DMS114 treated with DMSO at 0.1 percent for 48 hours (cell line): ENCODE measurements at regions not wholly inside any gene's neighbourhood (a gene's known extent, or its start where the extent isn't known, plus 50 kb on each side); places are given as distances from the start of the nearest gene placed in this dataset.
"Not testable (repeated sequence)": the region's sequence is repeated elsewhere in the genome, so short reads cannot be mapped to it uniquely, and the experiment has no call there.

Experiments
- DNase-seq: peaks from one replicate; lab custom pipeline; 2025; ENCODE audit not compliant: unreplicated experiment; lab: John Stamatoyannopoulos, UW

DNA sequence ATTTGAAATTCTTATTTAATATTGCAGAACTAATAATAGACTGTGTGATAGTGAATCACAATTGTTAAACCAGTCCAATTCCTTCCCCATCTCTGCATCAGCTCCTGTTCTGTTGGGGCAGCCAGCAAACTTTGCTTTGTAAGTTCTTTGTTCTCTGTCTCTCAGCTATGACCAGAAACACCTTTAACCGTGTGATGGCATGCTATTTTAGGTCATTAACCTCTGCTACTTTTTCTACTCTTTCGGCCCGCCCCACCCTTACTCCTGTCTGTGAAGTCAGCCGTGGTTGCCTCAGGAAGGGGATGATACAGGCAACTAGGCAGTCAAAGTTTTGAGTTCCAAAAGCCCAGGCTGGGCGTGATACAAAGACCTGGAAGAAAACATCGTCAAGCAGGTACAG lies 51.3 kb upstream of the EGFL6 start:
- no peak for DNase-seq

DNA sequence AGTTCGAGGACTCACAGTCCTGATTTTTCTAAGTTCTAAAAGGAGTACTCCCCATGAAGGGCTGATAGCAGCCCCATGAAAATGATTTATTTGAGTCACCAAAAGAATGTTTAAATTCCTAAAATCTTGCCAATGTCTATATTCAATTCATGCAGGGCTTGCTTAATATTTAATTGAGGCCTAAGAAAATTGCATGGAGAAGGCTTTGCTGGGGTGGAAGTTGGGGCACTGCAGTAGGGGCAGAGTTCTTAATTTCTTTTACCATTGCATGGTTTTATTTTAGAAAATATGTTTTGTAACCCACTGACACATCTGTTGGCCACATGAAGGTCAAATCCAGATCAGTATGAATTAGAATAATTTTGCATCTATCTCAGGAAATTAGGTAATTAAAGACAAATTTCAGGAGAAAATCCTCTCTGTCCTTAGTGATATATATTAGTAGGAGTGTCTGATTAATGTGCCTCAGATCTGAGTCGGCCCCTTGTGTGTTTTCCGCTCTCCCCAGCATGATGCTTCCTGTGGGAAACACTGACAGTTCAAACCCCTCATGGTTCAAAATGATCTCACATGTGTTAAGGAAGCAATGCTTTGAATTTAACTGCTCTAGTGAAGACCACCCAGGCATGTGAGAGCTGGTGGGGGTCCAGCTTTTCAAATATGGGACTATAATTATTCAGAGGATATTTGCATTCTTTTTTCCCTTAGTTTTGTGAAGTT lies 54.0 kb upstream of the EGFL6 start:
- DNase-seq = no peak

DNA sequence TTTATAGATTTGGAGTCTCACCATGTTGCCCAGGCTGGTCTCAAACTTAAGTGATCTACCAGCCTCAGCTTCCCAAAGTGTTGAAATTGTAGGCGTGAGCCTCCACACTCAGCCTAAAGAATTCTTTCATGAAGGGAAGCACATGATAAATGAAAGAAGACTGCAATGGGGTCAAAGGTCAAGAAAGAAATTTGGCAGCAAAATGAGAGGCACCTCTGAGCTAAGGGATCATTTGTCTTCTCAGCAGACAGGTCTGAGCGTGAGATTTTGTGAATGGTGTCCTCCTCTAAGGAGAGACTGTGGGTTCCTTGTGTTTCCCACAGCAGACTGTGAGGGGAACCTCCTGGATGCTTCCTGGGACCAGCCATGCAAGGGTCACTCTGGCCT lies 57.5 kb upstream of the EGFL6 start:
- DNase-seq = no peak

DNA sequence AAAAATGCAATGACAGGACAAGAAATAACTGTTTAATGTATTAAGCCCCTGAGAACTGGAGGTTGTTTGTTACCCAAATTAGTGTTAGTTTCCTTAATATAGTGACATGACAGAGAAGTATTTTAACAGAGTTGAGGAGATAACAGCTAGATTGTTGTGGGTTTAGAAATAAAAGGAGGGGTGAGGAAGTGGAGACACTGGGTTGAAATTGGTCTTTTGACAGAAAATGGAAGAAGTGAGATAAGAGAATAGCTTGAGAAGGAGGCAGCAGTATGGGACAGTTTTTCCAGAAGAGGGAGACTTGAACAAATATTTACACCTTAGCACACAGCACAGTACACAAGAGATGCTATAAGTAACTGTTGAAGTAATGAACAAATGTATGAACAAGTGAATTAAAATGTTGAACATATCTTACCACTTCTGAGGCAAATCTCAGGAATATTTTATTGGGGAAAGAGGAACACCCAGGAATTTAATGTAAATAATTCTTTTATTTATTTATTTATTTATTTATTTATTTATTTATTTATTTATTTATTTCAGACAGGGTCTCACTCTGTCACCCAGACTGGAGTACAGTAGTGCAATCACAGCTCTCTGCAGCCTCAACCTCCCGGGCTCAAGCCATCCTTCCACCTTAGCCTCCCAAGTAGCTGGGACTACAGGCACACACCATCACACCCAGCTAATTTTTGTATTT lies 58.0 kb upstream of the EGFL6 start:
- no peak for DNase-seq

DNA sequence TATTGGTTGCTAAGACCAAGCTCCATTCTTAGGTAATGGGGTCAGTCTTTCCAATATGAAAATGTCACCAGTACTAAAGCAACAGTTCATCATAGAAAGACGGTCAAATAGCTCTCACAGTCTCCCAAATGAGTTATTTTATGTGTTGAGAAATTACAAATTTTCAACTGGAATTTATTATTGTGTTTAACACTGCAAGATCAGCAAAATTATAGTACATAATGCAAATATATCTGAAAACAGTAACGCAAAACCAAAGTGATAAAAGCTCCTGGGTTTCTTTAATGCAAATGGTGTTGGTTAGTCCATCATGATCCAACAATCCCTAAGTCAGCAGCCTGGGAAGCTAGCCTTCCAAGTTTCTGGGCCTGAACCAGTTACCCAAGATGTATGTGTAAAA lies 61.5 kb upstream of the EGFL6 start:
- DNase-seq = no peak

DNA sequence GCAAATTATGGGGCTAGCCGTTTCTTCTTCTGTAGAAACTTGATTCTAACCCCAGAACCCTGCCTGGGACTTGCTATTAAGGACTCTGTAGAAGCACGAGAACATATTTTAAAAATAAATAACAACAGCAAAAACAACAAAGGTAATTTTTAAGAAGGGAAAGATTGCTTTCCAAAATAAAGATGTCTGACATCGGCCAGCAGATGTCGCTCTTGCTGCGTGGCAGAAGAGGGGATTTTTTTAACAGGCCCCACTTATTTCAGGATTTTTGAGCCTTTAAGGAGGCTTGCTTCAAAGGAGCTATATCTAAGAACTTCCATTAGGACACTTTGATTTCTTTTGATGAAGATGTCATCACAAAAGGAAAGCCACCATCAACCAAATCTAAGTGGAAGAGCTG lies 62.8 kb upstream of the EGFL6 start:
- DNase-seq = peak; percentile 8

DNA sequence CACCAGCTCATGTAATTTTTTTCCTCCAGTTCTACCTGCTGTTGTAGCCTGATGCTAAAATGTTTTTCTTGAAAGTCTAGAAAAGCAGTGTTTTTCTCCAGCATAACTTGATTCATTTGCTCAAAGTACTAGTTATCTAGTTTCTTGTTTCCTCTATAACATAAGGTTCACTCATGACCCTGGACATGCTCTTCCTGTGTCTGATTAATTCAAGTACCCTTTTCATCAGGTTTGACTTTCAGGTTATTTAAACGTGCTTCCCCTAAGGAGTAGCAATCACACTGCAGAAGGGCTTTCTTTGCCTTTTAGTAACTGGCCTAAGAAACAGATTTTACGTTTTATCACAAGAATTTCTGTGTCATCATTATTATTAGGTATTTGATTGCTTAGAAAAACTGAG lies 66.8 kb upstream of the EGFL6 start:
- DNase-seq = no peak

DNA sequence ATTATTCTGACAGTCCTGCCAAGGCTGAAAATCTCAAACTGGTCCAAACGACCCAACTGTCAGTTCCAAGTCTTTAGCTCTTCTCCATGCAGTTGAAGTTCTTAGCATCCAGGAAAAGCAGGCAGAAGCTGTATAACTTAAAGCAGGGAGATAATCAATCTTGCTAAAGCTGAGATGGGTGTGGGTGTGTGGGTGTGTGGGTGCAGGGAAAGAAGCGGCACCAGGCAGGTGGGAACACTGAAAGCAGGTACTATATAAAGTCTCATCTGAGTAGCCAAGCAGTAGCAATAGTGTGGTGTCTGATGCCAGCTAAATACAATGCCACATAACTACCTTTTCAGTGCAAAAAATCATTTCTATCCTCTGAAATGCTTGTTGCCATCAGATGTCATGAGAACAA lies 69.7 kb upstream of the EGFL6 start:
- DNase-seq = no peak

DNA sequence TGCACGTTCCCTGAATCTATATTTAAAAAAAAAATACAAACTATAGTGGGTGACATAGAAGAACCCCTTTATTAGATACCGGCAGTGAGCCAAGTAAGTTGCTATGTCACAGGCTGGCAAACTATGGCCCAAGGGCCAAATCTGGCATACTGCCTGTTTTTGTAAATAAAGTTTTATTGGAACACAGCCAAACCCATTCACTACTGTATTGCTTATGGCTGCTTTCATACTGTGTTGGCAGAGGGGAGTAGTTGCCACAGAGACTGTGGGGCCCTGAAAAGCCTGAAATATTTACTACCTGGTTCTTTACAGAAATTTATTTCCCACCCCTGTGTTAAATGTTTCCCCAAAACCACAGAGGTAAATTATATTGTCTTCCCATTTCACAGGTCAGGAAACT lies 71.2 kb upstream of the EGFL6 start:
- DNase-seq = no peak

DNA sequence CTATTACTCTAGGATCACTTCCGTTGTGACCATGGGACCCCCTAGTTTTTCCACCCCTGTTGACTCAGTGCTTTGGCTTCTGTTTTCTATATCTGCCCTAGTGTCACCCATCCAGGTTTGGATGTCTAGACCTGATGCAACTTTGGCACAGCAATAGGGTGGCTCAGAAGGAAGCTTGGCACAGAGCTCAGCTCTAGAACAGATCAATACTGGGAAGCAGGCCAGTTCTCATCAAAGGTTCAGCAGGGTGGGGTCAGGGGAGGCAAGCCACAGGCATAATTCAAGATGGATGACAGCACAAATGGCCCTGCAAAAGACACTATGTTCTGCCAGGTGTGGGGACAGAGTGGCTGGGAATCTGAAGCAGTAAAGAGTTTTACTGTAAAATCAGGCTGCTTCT lies 74.2 kb upstream of the EGFL6 start:
- no peak for DNase-seq

DNA sequence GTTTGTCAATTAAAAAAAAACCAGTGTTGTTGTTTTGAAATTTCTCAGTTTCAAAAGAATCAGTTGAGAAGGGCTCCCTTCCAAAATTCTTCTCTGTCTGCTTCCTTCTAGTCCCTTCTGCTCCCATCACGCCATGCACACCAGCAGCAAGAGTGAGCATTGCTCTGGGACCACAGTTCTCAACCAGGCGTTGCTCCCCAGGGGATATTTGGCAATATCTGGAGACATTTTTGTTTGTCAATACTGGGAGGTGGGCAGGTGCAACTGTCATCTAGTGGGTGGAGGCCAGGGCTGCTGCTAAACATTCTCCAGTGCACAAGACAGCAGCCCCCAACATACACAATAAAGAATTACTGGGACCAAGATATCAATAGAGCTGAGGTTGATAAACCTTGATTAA lies 74.8 kb upstream of the EGFL6 start:
- DNase-seq = no peak

DNA sequence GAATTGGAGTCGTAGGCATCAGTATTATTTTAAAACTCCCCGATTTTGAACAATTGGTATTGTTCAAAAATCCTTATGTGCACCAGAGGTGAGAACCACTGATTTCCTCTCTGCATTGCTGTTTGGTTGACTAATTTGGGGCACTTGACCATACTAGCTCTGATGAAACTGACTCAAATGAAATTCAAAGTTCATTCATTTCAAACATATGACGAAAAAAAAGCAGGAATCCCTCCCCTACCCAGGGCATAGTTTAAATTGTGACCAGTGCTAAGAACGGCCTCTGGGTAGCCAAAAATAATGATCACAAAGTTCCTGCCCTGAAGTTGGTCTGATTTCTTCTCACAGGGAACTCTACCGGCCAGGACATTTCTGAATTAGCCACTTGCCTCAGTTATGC lies 75.7 kb upstream of the EGFL6 start:
- no peak for DNase-seq

DNA sequence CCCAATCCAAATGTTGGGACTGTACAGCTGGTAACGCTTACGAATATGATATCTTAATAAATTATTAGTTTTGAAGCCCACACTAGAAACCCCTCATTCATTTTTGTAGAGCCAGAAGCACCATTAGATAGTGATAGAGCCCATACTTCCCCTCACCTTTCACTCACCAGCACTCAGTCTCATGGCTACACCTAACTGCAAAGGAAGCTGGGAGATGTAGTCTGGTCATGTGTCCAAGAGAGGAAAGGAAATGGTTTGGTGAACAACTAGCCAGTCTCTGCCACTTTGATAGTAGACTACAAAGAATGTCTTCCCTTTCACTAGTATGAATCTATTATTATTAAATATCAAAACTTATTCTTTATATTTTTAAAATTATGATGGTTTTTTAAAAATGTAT lies 77.1 kb upstream of the EGFL6 start:
- DNase-seq = no peak

DNA sequence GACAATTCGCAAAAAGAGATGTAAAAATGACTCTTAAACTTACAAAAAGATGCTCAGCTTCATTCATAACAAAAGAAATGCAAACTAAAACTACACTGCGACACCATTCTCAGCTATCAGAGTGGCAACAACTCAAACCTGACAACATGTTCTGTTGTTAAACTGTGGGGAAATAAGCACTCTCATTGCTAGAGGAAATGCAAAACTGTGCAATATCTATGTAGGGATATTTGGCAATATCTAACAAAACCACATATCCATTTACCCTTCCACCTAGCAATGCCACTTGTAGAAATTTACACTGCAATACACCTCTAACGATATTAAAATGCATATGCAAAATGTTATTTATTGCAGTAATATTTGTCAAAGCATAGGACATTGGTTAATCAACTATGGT lies 78.3 kb upstream of the EGFL6 start:
- DNase-seq = no peak

DNA sequence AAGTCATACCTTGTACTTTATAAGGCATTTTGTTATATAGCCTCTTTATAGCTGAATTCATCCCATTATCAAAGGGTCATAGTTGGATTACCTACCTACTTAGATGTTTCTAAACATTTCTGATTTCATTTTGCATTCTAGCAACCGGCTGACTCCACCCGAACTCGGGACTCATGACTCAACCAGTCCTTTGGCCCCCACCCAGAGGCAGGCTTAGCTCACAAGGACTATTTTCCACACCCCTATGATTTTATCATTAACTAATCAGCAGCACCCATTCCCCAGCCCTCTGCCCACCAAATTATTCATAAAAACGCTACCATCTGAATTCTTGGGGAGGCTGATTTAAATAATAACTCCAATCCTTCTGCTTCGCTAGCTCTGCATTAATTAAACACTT lies 79.9 kb upstream of the EGFL6 start:
- DNase-seq = no peak

DNA sequence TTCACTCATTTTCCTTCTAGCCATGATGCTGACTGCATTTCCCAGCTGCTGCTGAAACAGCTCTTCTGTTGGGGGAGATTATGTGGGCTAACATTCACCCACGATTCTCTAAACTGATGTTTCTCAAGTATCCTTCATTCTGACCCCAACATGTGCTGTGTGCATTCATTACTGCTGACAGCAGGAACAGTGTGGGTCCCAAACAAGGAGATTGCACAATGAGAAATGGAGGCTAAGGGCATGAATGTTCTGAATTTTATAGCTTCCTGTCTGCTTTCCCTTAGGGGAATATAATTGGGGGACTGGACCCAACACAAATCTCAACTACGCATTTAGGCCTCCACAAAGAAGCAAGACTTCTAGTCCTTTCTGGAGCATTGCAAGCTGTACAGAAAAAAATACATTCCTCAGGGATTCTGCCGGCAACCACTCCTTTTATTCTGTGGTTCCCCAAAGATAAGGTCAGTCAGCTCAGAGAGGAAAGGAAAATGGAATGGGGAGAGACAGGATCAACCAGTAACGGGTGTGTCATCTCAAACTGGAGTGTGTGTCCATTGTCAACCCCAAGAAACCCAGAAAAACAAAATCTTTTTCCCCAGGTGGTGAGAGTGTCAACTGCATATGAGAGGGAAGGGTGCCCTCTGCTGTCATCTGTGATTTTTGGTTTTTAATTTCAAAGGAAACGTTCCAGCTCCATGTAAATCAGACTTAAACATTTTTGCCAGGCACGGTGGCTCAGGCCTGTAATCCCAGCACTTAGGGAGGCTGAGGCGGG lies 81.5 kb upstream of the EGFL6 start:
- DNase-seq = peak; percentile 8

DNA sequence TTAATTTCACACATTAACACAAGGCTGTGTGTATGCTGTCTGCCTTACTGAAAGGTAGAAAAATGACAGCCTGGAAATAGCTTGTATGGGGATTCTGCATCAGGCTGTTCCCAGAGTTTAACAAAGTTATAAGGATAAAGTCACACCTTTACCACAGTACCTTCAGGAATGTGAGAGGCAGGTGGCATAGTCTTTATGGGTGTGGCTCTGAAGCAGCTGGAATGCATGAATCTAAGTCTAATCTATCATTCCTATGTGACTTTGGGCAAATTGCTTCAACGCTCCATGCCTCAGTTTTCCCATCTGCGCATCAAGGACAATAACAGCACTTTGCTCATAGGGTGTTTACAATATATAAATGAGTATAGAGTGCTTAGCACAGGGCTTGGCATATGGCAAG lies 84.2 kb upstream of the EGFL6 start:
- DNase-seq = no peak

DNA sequence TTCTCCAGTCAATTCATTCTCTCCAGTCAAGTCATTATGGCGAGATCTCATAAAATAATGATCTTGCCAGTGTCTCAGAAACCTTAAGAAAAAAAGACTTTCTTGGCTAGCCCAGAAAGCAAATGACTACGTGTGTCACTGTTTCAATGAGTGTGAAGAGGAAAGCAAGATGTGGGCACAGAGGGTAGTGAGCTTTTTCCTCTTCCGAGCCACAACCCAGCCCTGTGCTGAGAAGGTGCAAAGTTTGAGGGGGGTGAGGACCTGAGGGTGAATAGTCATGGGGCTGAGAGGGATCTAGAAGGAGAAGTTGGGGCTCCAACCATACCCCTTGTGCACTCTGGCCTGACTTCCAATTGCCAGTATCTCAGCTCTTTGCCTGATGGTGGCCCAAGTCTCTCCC lies 85.6 kb upstream of the EGFL6 start:
- no peak for DNase-seq

DNA sequence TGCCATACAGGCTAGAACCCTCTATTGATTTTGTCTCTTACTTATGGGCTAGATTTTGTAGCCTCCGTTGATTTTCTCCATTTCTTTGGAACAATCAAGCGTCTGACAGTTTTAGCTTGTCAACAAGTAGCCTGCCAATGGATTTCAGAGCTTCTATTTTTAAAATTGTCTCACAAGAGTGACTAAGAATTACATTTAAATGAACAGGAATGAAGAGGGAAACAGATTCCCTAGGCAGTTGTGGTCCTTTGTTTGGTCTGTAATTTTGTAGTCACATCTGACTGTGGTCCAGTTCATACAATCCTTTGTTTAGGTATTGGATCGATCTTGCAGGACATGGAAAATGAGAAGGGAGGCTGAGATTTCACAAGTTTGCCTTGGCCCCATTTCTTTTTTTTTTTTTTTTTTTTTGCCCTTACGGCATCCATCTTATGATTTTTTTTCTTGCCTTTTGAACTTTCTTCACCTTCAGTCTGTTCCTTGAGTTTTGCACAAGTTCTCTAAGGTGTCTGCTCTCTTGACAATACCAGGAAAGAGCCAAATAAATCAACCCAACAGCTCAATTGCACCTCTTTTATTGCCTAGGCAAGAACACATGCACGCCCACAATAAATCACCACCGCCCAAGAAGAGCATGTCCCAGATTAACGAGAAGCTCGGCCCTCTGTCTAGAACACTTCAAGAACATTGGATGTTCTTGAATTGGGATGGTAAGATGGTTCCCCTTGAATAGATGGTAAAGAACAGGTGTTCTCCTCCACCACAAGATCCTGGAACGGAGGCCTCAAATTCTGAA lies 86.5 kb upstream of the EGFL6 start:
- DNase-seq = no peak

DNA sequence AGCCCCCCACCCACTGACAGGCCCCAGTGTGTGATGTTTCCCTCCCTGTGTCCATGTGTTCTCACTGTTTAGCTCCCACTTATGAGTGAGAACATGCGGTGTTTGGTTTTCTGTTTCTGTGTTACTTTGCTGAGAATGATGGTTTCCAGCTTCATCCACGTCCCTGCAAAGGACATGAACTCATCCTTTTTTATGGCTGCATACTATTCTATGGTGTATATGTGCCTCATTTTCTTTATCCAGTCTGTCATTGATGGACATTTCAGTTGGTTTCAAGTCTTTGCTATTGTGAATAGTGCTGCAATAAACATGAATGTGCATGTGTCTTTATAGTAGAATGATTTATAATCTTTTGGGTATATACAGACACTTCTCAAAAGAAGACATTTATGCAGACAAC lies 88.6 kb upstream of the EGFL6 start:
- not testable (repeated sequence) for DNase-seq

DNA sequence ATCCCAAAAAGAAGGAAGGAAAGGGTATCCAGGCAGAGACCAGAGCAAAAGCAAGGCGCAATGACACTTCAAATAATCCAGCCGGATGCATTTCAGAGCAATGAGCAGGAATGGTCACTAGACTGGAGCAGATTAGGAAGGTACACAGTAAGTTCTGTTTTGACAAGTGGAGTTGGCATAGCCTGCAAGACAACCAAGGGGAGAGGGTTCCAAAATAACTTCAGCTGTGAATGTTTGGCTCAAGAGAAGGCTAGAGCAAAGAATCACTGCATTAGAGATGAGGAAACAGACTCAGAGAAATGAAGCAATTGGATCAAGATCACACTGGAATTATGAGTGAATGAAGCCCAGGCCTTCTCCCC lies 90.0 kb upstream of the EGFL6 start:
- no peak for DNase-seq
